ENCODE measurements at regions not wholly inside any gene's neighbourhood (a gene's known extent, or its start where the extent isn't known, plus 50 kb on each side); places are given as distances from the start of the nearest gene placed in this dataset.

- no peak for DNase-seq (ENCODE audit: low read depth in 2 of 2)
Measured at GRCh38 chr3:124669470-124669869, 60.8 kb upstream of the UMPS start.

- DNase-seq (ENCODE audit: low read depth in 2 of 2): peak in 1 of 2 donors; percentile 8
Measured at GRCh38 chr3:124671106-124671505, 59.1 kb upstream of the UMPS start.

GRCh38 chr3:124674336-124674735 is 55.9 kb upstream of the UMPS start:
- no peak for DNase-seq (ENCODE audit: low read depth in 2 of 2)

GRCh38 chr3:124676236-124676635 is 54.0 kb upstream of the UMPS start:
- DNase-seq (ENCODE audit: low read depth in 2 of 2): no peak

GRCh38 chr3:124679048-124679638 is 51.1 kb upstream of the UMPS start:
- DNase-seq (ENCODE audit: low read depth in 2 of 2): no peak

Data from stimulated activated CD8-positive, alpha-beta memory T cell treated with anti-CD3 and anti-CD28 coated beads, Interleukin-7, amount 100 ng/mL, for 4 hours (primary cell).